ENCODE measurements at regions not wholly inside any gene's neighbourhood (a gene's known extent, or its start where the extent isn't known, plus 50 kb on each side); places are given as distances from the start of the nearest gene placed in this dataset.

DNA sequence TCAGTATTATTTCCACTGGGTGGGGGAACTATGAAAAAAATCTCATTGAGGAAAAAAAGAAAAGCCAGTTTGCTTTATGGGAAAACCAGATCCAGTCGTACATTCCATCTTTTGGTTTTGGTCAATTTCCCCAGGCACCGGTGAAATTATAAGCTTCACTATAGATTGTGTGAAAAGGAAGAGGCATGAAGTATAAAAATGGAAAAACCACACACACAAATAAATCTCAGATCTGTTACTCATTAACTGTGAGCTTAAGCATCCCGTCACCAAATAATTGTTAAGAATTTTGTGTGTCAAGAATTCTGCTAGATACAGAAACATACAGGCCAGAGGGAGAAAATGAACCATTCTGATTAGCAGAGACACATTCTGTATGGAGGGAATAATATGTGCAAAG, 405.5 kb upstream of the CELF2 start:
- no peak for DNase-seq (ENCODE audit: low read depth in 2 of 2)

DNA sequence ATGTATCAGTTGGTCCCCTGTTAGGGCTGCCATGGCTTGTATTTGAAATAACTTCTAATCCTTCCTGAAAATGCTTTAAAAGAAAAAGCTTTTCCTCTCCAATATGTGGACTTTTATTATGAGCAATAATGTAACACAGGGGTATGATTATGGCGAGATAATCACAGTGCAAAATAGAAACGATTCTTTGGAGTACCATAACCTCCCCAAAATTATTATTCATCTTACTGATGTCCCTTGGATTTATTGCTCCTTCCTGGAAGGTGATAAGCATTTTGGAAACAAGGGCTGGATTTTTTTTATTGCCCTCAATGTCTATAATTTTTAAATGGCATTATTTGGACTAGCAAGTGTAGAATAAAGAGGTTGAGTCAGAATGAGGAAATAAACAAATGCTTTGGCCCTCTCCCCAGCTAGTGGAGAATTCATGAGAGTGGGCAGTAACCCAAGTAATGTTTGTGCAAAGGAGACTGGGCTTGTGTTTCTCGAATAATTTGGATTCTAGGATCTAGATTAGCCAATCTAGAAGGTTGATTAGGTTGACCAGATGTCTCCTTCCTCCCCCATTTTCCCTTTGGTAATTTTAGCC, 403.9 kb upstream of the CELF2 start:
- no peak for DNase-seq (ENCODE audit: low read depth in 2 of 2)

DNA sequence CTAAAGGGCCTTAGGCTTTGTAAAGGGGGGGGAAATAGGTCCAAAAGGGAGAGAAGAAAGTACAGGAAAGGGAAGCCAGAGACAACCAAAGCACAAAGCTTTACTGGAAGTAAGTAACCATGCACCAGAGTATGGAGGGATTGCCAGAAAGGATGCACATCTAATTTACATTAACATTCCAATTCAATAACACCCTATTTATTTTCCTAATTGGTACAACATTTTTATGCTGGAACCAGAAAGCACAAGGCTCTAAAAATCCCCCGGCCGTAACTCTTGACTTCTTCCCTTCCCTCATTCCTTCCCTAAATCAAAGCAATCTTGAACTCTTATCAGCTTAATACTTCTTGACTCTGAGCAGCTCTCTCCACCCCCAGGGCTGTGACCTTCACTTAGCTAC, 400.0 kb upstream of the CELF2 start:
- no peak for DNase-seq (ENCODE audit: low read depth in 2 of 2)

DNA sequence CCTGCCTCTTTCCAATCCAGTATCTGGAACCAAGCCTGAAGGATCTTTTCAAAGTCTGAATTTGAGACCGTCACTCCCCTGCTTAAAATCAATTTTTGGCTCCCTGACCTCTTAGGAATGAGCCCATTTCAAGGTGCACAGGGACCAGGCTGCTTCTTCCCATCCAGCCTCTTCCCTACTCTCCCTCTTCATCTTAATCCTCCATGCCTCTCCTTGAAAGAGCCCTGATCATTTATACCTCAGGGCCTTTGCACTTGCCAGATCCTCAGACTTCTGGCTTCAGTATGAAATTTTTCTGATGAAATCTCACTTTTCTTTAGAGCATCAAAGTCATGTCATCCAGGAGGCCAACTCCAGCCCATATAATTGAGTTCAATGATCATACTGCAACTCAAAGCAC, 399.5 kb upstream of the CELF2 start:
- DNase-seq (ENCODE audit: low read depth in 2 of 2), result no peak

DNA sequence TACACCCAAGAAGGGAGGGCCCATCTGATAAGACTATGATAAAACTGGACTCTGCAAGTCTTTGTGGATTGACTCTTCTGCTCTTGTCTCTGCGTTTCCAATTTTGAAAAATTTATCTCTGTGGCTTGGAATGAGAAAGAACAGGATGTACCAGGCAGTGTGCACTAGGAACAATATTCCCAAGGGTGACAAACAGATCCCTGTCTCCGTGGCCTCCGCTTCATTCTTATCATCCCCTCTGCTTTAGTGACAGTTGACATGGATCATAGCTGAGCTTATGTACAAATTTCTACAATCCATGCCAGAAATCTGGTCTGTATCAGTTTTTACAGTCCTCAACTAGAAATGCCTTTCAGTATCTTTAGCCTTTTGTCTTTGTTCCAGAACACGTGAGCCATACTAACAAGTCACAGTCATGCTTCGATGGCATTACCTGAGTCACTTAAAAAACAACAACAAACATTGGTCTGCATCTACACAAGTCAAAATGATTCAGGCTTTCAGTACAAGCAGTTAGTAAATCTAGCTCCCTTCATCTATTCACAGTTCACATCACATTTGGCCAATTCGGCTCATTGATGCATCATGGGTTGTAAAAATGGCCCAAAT, 393.6 kb upstream of the CELF2 start:
- DNase-seq (ENCODE audit: low read depth in 2 of 2), result no peak

DNA sequence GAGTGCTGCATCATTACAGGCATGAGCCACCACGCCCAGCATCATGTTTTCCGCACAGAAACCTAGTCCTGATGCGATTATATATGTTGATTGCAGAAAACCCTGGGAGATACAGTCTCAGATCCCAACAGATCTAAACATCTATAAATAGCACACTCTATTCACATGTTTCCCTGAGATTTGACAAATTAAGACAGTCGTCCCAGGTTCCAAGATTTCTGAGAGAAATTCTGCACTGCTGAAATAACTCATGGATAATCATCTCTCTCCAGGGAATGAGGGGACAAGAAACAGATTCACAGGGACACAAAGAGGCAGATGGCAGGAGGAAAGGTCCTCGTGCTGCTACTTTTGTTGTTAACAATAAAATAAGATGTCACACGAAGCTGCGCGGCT, 393.1 kb upstream of the CELF2 start:
- no peak for DNase-seq (ENCODE audit: low read depth in 2 of 2)

DNA sequence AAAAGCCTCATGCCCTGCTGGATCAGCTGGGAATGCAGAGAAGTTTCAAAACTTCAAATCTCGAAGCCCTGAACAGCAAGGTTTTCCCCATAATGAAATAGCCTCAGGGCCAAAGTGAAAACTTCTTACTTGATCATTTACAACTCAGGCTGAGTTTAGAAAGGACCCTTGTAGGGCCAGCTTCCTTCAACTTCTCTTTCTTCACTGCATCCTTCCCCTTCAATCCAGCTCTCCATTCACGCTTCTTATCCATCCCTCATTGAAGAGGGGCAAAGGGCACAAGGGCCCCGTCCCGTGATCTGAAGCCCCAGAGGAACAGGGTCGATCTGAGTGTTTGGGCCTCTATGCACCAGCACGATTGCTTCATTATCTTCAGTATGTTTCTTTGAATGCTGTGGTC, 392.2 kb upstream of the CELF2 start:
- DNase-seq (ENCODE audit: low read depth in 2 of 2), result no peak

DNA sequence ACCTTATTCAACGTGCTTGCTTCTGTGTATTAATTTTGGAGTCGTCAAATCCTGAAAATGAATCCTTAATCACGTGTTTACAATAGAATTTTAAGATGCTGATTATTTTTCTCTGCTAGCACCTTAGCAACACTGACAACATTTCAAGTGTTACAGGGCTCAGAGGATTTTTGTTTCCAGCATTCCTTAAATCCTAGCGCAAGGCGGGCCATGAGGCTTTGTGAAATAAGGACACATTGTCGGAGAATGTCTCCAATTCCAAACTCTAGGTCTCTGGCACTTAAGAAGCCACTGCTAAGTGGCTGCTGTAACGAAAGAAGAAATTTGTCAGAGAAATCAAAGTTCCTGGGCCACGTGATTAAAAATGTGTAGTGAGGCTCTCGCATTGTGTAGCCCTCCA, 390.9 kb upstream of the CELF2 start:
- DNase-seq (ENCODE audit: low read depth in 2 of 2), result no peak

DNA sequence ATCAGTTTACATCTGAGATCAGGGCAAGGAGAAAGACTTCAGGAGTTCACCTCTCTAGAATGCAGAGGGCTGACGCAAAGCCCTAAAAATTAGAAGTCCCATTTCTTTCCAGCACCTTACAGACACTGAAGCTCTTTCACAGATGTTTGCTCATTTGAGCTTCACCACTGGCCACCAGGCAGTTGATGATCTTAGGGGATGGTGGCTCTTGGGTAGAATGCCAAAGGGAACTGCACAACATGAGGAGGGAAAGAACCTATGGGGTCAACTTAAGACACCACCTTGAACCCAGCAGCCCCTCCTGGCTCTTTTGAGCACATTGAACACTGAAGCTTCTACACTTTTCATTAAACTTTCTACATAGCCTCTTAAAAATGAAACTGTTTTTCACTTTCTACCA, 390.3 kb upstream of the CELF2 start:
- DNase-seq (ENCODE audit: low read depth in 2 of 2), result no peak

DNA sequence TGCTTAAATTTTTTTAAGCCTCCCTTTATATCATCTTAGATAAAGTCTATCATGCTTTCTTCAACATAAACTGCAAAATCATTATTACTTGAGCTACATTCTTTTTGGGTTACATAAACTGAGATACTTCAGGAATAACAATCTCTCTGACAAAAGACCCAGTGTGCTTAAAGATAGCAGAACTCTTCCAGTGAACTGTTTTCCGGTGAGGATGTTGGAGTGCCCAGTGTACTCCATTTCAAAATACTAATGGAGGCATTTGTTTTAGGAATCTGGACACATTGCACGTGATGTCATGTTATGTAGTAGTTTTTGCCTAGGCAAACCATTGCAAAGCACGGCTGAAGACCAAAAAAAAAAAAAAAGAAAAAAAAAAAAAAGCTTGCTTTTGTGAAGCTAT, 388.2 kb upstream of the CELF2 start:
- no peak for DNase-seq (ENCODE audit: low read depth in 2 of 2)

DNA sequence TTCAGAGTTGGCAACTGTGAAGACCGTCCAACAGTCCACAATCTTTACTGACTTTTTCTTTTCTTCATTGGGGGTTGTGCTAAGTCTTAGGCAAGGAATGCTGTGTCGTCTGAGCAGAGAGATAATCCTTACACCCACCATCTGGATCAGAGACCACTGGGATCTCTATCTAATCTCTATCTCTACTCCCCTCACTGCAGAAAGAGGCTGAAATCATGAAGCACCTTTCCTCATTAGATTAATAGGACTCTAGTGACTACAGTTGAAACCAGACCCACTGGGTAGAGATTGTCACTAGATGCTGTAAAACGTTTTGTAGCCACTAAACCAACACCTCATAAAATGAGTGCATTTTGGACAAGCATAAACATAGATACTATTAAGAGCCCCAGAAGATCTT, 387.4 kb upstream of the CELF2 start:
- no peak for DNase-seq (ENCODE audit: low read depth in 2 of 2)

DNA sequence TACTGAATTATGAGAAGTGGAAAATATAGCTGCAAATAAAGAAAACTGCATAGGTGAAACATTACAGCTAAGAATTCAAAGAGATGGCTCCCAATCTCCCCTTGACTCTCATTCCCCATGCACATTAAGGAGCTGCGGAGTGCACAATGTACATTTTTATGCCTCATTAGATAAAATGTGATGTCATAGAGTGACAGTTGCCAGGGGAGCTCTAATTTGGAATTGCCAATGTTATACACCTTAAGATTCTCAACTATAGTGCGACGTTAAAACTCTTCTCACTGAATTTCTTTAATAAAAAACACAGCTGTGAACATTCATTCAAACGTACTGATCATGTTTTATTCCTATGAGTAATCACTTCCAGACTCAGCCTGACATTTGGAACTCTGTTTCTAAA, 386.9 kb upstream of the CELF2 start:
- DNase-seq (ENCODE audit: low read depth in 2 of 2), result no peak

DNA sequence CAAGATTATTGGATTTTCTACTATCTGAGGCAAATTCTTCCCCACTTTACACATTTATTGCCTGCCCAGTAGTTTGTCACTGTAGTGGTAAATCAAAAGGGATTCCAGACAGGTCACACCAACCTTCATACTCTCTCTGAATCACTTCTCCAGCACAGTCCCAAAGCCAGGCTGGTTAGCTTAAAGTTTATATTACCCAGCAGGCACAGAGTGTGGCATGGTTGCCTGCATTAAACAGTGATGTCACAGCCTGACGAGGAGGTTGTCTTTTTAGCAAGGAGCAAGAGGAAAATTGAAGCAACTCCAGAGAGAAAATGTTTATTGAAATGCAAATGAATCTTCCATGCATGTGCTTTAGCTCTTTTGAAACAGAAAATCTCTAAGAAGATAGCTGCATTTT, 375.5 kb upstream of the CELF2 start:
- no peak for DNase-seq (ENCODE audit: low read depth in 2 of 2)

DNA sequence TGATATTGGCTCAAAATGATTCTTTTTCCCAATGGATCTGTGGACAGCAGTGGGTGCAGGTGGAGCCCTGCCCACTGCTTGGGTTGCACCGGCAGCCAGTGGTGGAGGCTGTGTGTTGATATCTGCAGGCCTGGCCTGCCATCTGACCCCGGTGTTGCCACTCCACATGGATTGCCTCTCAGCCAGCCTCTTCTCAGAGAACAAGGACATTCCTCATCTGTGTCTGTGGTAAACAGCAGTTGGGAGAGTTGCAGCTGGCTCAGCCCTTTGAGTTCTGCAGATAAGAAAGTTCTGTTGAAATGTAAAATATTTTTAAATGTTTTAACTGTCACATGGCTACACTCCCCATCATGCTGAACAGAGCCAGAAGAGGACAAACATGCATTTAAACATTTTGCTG, 374.9 kb upstream of the CELF2 start:
- no peak for DNase-seq (ENCODE audit: low read depth in 2 of 2)

DNA sequence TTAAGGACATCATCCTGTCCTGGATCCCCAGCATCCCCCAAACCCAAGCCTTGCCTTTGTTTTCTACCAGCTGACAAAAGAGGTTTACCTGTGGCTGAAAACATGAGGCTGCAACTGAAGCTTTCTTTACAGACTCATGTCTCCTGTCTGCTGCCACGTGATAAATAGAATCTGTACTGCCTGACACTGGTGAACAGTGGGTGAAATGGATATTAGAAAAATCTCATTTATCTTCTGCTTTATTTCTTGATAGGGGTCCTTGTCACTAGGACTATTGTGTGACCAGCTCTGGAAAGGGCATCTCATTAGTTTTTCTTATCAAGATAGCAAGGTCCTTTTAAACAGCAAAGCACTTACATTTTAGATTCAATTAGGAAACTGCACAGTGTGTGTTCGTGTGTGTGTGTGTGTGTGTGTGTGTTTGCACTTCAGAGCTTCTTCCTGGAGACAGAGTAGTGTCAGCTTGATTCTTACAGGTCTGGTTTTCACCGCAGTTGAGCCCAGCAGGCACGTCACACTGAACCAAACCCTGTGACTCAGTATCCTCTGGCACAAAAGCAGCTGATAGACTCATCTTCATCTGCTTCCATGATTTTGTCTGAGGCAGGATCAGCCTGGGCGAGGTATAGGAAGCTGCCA, 373.5 kb upstream of the CELF2 start:
- DNase-seq (ENCODE audit: low read depth in 2 of 2), result no peak

DNA sequence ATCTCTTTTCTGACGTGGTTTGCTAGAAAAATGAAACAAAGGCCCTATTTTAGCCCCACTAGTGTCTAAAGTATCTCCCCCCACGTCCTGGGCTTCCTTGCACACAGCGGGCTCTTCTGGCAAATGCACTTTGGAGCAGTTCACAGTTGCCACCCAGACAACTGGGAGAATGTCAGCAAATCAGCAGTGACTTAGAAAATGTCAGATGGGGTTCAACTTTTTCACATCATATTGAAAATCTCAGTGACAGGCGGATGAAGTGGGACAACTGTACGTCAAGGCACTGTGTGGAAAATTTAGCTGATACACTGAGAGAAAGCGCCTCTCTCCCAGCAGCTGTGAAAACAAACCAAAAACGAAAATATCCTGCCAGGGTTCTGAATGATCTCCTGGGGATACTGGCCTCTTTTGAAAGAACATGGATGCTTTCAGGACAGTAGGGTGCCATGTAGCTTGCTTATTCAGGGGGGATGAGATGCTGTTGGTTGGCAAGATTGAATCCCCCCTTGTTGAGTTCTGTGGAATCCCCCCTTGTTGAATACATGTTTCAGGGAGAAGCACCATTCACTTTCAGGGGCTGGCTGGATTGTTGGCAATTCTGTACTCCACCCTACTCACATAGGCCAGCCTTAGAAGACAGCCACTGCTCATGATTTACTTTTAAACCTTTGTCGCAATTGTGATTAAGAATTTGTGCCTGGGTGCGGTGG, 372.8 kb upstream of the CELF2 start:
- no peak for DNase-seq (ENCODE audit: low read depth in 2 of 2)

DNA sequence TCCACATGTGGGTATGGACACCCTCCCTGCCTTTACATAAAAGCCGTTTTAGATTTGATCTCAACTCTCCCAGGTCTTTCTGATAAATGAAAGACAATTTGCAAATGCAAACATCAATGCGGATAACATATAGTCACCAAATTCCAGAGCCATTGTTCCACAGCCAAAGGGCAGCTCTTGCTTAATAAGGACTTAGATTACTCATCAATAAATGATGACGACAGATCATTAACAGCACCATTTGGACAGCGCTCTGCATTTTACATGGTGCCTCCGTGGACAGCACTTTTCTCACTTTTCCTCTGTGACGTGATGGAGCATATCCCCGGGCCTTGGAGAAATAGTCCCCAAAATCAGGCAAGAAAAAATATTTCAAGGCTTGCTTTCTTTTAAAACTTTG, 370.3 kb upstream of the CELF2 start:
- no peak for DNase-seq (ENCODE audit: low read depth in 2 of 2)

DNA sequence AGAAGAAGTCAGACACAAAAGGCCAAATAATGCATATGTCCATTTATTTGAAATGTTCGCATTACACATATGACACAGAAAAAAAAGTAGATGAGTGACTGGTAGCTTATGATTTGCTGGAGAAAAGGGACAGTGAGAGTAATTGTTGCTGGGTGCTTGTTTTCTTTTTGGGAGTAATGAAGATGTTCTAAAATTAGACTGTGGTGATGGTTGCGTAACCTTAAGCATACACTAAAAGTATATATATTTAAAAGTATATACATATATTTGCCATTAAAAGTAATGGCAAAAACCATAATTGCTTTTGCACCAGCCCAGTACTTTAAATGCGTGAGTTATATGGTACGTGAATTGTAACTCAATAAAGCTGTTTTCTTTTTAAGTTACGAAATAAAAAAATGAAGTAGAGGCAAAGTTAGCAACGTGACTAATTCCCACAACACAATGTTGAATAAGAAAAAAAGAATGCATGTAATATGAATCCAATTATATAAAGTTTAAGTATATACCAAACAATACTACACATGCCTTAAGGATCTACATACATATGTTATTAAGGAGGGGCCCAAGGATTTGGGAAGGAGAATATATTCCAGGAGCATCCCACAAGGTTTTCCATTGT, 360.4 kb upstream of the CELF2 start:
- no peak for DNase-seq (ENCODE audit: low read depth in 2 of 2)

DNA sequence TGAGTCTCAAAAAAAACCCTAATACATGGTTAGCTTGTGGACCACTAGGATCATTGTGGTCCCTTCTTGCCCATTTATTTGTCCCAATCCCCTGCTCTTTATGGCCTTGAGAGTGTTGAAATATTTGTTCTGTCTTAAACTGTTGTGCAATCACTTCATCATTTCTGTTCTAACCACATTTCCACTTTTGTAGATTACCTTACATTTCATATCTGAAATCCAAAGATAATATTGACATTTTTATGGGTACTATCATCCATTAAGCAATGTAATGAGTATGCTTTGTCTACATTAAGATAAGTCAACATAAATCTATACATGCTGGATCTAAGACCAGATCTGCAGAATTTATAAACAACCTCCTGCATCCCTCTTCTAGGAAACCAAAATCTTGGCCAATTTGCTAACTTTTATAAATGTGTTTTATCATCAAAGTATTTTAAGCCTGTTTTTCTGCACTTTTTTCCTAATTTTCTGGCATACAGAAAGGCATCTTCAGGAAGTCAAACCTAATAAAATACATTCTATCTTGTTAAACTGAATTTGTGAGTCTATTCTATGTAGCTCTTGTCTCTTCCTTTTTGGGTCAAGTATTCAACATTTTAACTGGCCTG, 359.4 kb upstream of the CELF2 start:
- DNase-seq (ENCODE audit: low read depth in 2 of 2), result no peak

DNA sequence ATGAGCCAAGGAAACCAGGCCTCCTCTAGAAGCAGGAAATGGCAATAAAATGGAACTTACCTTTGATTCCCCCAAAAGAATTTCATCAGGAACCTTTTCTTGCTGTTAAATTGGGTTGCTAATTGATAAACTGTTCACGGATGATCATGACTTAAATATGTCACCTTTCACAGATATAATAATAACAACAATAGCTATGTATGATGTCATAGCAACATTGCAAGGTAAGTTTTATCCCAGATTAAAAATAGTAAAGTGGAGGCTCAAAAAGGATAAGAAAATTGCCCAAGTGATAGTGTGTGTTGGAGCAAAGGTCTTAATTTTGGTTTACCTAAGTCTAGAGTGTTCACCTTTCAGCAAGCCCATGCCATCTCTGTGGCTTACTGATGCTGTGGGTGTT, 357.6 kb upstream of the CELF2 start:
- no peak for DNase-seq (ENCODE audit: low read depth in 2 of 2)

DNA sequence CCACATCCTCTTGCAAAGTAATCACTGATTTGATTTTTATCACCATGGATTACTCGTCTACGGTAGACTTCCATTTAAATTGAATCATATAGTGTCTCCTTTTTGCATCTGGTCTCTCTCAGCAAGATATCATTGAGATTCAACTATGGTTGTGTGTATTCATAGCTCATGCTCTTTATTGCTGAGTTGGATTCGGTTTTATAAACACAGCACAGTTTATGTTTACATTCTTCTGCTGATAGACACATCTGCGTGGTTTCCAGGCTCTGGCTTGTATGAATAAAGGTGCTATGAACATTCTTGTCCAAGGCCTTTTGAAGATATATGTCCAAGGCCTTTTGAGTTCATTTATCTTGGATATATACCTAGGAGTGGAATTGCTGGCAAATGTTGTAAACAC, 356.5 kb upstream of the CELF2 start:
- DNase-seq (ENCODE audit: low read depth in 2 of 2), result no peak
